22Rv1 (cell line): ENCODE measurements at regions not wholly inside any gene's neighbourhood (a gene's known extent, or its start where the extent isn't known, plus 50 kb on each side); places are given as distances from the start of the nearest gene placed in this dataset.

Experiments
- ZFX ChIP-seq: fragments of 450-650 bp; IDR thresholded peaks from 2 replicates; pipeline ENCODE4 v1.6.1; 2017; ENCODE audit warnings: antibody characterized with exemption, borderline replicate concordance
- TF ChIP-seq, protein P1 (sequence below): fragments of 450-650 bp; IDR thresholded peaks from 2 replicates; pipeline ENCODE4 v1.5.1; 2017; ENCODE audit warnings: mild to moderate bottlenecking

GRCh38 chr10:3886641-3887251 is 101.7 kb upstream of the KLF6 start:
- TF ChIP-seq, protein P1, sequence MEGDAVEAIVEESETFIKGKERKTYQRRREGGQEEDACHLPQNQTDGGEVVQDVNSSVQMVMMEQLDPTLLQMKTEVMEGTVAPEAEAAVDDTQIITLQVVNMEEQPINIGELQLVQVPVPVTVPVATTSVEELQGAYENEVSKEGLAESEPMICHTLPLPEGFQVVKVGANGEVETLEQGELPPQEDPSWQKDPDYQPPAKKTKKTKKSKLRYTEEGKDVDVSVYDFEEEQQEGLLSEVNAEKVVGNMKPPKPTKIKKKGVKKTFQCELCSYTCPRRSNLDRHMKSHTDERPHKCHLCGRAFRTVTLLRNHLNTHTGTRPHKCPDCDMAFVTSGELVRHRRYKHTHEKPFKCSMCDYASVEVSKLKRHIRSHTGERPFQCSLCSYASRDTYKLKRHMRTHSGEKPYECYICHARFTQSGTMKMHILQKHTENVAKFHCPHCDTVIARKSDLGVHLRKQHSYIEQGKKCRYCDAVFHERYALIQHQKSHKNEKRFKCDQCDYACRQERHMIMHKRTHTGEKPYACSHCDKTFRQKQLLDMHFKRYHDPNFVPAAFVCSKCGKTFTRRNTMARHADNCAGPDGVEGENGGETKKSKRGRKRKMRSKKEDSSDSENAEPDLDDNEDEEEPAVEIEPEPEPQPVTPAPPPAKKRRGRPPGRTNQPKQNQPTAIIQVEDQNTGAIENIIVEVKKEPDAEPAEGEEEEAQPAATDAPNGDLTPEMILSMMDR: no peak
- no peak for TF ChIP-seq ZFX
